ENCODE measurements at regions not wholly inside any gene's neighbourhood (a gene's known extent, or its start where the extent isn't known, plus 50 kb on each side); places are given as distances from the start of the nearest gene placed in this dataset.

GRCh38 chr12:43169115-43169681 is 382.8 kb downstream of the ADAMTS20 start:
- no peak for DNase-seq

- no peak for DNase-seq
These were observed 384.3 kb downstream of the ADAMTS20 start for GRCh38 chr12:43167691-43168090.

GRCh38 chr12:43165351-43165750 is 386.7 kb downstream of the ADAMTS20 start:
- no peak for DNase-seq

DNA sequence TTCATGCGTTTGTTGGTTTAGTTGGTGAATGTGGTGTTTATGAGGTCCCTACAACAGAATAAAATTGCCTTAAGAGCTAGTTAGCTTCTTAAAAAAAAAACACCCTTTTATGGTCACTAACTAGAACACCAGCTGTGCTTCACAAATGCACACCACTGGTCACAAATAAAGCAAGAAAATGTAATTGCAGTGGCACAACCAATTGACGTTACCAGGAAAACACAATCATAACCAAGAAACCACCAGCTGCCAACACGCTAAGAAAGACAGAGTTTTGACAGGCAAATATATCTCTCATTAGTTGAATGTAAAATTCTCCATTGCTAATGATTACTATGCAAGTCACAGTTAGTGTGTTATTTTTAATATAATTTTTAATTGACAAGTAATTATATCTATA is 389.9 kb downstream of the ADAMTS20 start:
- DNase-seq = no peak

DNA sequence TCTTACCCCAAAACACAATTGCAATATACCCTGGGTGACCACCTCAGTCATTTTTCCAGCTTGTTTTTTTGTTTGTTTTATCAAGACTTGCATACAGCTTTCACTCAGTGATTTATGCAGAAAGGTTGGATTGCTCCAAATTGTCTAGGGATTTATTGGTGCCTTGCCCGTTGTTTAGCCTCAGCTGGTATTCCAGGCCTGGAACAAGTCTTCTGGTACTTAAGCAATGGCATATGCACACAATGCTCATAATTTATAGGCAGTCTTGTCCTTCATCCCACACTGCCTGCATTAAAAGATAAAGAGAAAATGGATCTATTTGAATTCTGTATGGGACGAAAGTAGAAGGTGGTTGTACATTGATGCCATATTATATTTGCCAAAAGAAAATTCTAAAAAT is 392.5 kb downstream of the ADAMTS20 start:
- DNase-seq = no peak

DNA sequence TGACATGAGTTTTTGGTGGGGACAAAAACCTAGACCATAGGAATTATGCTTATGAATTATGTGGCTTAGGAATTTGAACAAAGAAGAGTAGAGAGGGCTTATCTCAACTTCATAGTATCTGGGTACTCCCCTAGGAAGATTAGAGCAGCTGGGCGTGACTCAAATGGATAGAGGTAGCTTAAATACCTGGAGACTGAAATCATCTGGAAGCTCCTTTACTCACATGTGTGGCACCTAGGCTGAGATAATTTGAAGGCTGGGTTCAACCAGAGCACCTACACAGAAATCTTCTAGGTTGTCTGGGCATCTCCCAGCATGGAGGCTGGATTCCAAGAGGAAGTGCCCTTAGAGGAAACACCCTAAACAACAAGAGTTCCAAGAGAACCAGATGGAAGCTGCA is 393.9 kb downstream of the ADAMTS20 start:
- DNase-seq = no peak

DNA sequence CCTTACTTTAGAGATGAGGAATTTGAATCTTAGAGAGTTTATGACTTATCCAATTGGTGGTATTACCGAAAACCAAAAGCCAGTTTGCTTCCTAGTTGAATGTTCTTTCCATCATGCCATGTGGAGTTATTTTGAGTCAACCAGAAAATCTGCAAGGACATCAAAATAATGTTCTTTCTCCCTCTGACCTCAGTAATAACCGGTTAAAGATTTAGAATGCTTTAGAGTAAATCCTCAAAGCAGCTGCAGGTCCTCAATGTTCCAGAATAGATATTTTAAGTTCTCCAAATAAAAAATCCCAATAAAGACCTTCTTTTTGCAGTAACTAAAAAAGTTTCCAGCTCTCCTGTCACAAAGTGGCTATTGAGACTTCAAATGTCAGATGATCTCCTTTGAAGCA is 396.6 kb downstream of the ADAMTS20 start:
- DNase-seq = no peak

DNA sequence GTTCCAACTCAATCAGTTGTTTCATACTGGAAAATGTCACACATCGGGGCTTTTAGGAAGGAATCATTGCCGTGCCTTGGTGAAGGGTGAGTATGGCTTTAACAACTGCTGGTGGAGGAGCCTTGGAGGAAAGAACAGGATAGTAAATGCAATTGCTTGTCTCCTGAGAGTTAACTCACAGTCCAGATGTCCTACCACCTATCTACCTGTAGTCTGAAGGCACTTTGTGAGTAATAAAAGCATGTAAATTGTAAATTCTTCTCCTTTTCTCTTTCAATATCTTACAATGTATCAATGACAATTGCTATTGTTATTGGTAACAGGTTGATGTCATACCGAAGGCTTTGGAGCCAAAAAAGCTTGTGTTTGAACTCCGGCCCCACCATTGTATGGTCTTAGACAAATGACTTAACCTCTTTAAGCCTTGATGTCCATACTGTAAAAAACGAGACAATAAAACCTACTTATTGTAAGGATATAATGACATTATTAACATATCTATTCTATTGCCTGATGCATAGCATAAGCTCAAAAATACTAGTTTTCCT is 397.4 kb downstream of the ADAMTS20 start:
- DNase-seq = no peak

DNA sequence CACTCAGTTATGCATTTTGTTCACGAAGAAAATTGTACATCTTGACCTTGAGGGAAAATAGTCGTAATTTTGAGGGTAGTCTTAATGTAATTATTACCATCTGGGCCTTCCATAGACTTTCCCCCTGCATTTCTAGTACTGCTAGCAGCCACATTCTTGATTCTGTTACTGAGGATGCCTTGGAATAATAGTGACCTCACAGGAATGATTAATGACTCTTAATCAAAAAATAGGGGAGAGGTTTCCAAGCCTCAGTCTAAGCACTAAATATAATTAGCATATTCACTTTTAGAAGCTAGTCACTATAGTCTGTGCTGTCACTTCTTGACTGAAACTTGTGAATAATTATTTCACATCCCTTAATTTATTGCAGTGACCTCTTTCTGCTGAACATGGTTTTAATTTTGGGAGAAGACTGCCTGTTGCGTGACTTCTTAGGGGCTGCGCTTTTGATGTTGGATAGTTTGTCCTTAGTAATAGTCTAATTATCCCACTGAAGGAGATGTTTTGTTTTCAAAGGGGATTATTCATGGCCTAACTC is 400.5 kb downstream of the ADAMTS20 start:
- DNase-seq = no peak

DNA sequence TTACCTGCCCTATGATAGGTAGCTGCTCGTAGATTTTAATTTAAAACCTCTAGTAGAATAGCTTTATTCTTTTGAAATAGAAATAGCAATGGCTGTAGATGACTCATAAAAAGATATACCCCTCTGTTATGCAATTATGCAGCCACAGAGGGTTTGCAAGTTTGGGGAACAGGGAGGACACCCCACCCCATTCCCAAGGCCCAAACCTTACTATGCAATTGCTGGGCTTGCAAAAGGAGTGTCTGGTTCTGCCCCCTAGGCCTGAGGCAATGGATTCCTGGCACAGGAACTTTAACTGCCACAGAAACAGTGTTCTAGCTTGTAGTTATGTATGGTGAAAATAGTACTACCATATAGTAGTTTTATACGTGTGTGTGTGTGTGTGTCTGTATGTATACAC is 403.3 kb downstream of the ADAMTS20 start:
- DNase-seq = no peak

- DNase-seq = no peak
These were observed 404.1 kb downstream of the ADAMTS20 start for GRCh38 chr12:43147878-43148277.

DNA sequence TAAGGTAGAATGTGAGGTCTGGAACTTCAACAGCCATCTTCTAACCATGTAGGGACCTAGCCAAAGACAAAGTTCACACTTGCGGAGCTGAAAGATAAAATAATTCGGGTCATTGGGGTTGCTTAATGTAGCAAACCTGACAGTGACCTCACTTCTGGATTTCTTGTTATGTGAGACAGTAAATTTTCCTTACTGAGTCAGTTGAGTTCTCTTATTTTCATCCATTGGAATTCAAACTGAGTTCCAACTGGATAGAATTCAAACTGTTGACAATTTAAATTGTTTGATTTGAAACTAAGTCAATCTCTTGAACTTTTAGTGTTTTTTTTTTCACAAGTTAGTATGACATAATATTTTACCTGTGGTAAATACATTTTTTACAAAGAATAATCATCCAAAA is 406.5 kb downstream of the ADAMTS20 start:
- DNase-seq = no peak

GRCh38 chr12:43143278-43143677 is 408.7 kb downstream of the ADAMTS20 start:
- no peak for DNase-seq

DNA sequence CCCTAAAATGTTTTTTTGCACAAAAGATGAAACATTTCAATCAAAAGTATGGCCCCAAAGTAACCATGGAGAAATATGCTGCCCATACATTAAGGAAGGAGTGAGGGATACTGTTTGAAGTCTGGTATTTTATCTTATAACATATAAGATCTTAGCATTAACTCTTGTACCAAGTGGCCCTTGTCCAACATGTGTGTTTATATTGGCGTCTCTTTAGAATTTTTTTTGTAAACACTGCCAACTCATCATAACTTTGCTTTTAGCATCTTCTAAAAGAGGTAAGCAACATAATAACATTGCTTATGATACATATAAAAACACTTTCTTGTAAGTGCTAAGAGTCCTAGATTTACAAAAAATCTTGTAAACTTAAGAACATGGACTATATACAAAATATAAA is 419.7 kb downstream of the ADAMTS20 start:
- DNase-seq = no peak

DNA sequence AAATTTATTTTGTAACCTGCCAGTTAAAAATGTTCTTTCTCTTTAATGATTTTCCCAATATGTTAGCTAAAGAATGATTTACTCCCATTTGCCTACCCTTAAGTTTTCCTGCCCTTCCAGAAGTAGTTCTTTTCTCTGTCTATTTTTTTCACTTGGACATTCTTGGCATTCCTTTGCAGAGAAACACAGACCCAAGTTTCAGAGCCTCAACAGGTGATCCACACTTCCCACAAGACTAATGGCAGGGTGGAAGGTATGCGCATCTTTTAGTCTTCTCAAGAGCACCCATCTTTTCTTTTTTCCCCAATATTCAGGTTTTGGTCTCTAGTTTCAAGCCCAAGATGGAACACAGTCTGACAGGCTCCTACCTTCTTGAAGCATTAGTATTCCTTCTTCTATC is 420.7 kb downstream of the ADAMTS20 start:
- DNase-seq = no peak

DNA sequence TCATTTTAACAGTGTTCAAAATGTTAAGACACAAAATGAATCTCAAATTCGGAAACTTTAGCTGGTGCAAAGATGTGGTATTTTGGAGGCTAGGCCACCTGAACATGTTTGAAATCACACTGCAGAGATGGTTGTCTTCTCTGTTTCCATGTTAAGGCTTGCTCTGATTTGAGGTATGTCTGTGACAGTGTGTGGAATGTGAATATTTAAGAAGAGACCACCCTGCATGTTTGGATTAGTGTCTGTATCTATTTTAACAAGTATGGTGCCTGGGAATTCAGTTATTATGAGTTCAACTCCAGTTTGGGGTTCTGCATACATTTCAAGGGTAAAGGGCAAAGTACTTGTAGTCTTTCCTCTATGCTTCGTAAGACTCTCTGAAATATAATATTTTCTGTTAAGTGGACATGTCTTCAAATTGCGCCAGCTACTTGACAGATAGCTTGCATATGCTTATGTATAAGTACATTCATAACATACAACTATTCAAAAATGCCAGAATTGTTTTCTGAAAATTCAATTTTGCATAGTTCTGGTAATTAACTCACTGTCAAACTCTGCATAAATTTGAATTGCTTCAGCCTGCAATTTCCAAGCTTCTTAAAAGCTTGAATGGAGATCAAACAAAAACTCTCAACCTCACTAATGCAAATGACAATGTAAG is 424.0 kb downstream of the ADAMTS20 start:
- DNase-seq = no peak

GRCh38 chr12:43126652-43127375 is 425.2 kb downstream of the ADAMTS20 start:
- DNase-seq = no peak

GRCh38 chr12:43123461-43123860 is 428.5 kb downstream of the ADAMTS20 start:
- no peak for DNase-seq

DNA sequence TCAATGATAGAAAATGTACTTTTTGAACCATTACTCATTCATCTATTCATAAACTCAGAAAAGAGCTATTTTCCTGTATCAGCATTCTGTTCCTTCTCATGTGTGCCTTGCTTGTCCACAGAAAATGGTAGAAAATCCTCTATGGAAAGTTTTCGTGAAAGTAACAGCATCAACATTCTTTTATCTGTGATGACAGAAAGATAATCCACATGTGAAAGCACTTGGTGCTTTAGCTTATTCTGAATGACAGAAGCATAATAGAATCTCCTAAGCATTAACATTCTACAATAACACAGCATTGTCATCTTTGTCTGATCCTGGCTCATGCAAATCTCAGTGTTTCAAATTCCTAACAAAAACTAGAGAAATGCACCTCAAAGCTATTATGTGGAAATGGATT is 431.9 kb downstream of the ADAMTS20 start:
- no peak for DNase-seq

- no peak for DNase-seq
These were observed 433.1 kb downstream of the ADAMTS20 start for GRCh38 chr12:43118881-43119280.

- DNase-seq = no peak
These were observed 433.8 kb downstream of the ADAMTS20 start for GRCh38 chr12:43118234-43118633.

DNA sequence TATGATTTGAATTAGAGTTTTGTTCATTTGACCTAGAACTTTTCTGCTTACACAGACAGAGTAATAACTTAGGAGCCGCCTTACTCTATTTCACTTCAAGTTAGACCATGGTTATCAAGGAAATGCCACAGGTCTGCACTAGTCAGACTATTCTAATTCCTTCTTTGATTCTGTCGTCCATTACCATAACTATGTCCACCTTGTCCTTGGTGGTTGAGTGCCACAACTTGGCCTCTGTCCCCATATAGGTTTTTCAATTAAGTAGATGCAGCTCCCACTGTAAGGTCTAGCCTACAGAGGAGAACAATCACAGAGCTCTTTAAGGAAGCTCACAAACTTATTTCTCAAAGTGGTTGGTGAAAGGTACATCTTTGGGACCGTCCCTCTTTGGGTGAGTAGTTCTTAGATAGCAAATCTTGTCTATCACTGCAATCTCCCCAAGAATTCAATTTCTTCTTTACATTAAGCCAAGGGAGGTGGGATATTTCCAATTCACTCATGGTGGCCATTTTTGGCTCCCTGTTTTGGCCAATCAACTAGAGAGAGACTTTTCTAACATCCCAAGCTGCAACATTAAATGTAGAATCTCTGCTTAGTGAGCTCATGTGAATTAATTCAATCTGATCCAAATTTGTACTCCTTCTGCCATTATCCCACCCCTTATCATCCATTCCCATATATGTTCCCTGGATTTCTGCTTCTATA is 434.6 kb downstream of the ADAMTS20 start:
- no peak for DNase-seq

- DNase-seq = no peak
These were observed 436.4 kb downstream of the ADAMTS20 start for GRCh38 chr12:43115441-43116160.

All from NCI-H526 (cell line).